A549 (cell line): ENCODE measurements at regions not wholly inside any gene's neighbourhood (a gene's known extent, or its start where the extent isn't known, plus 50 kb on each side); places are given as distances from the start of the nearest gene placed in this dataset.

Experiments
- BHLHE40 ChIP-seq: IDR thresholded peaks from 2 replicates; pipeline ENCODE4 v1.6.1; 2012; ENCODE audit warnings: low read depth, low read length, inconsistent platforms
- CTCF ChIP-seq: fragments of >200 bp; sonication (Bioruptor Twin); formaldehyde crosslinking; IDR thresholded peaks from 3 replicates; pipeline ENCODE4 v1.5.1; 2016
- EP300 ChIP-seq, 2 experiments: fragments of >200 bp; sonication (Bioruptor Twin); formaldehyde crosslinking; IDR thresholded peaks; 2 replicates in 1 of 2; 3 replicates in 1 of 2; pipeline ENCODE4 v1.6.1; 2016 to 2017
- ESRRA ChIP-seq: fragments of 150-350 bp; IDR thresholded peaks from 2 replicates; pipeline ENCODE4 v1.6.1; 2014; ENCODE audit warnings: mild to moderate bottlenecking, low read length, borderline replicate concordance
- HDAC2 ChIP-seq: fragments of 200-600 bp; sonication (generic); IDR thresholded peaks from 2 replicates; pipeline ENCODE4 v1.6.1; 2016
- JUN ChIP-seq, 2 experiments: fragments of >200 bp; sonication (Bioruptor Twin); formaldehyde crosslinking; IDR thresholded peaks; 2 replicates in 1 of 2; 3 replicates in 1 of 2; pipeline ENCODE4 v1.6.1; 2016 to 2017
- KDM1A ChIP-seq: fragments of 200-600 bp; sonication (generic); IDR thresholded peaks from 2 replicates; pipeline ENCODE4 v1.6.1; 2016; ENCODE audit warnings: low read depth, mild to moderate bottlenecking
- MAZ ChIP-seq: fragments of 150-350 bp; IDR thresholded peaks from 2 replicates; pipeline ENCODE4 v1.6.1; 2014; ENCODE audit warnings: antibody characterized with exemption, low read depth, low read length, borderline replicate concordance
- POLR2A ChIP-seq: IDR thresholded peaks from 2 replicates; pipeline ENCODE4 v1.6.1; 2012; ENCODE audit warnings: mild to moderate bottlenecking, low read length
- RAD21 ChIP-seq, 2 experiments: fragments of >200 bp in 1 of 2; sonication (Bioruptor Twin) in 1 of 2; formaldehyde crosslinking in 1 of 2; IDR thresholded peaks in 1 of 2; conservative IDR thresholded peaks in 1 of 2; 2 replicates in 1 of 2; 3 replicates in 1 of 2; pipeline ENCODE4 v1.6.1; 2012 to 2018; ENCODE audit warnings: inconsistent platforms in 1 of 2
- REST ChIP-seq: fragments of 200-600 bp; sonication (generic); IDR thresholded peaks from 2 replicates; pipeline ENCODE4 v1.6.1; 2016; ENCODE audit warnings: antibody characterized with exemption, mild to moderate bottlenecking, moderate library complexity
- ZFP36 ChIP-seq: fragments of 450-650 bp; IDR thresholded peaks from 2 replicates; pipeline ENCODE4 v1.6.1; 2014; ENCODE audit warnings: borderline replicate concordance; ENCODE audit not compliant: partially characterized antibody

GRCh38 chr21:31479714-31480113 is 135.7 kb upstream of the TIAM1 start:
- TF ChIP-seq RAD21 (conservative IDR thresholded peaks at IDR 0.05 in 1 of 2, IDR thresholded peaks at IDR 0.05 in 1 of 2), result no peak
- no peak for TF ChIP-seq CTCF
- TF ChIP-seq POLR2A, result no peak
- TF ChIP-seq BHLHE40, result no peak
- no peak for TF ChIP-seq REST
- TF ChIP-seq HDAC2, result no peak
- TF ChIP-seq MAZ, result no peak
- no peak for TF ChIP-seq JUN (IDR thresholded peaks at IDR 0.05)
- TF ChIP-seq KDM1A, result no peak
- no peak for TF ChIP-seq EP300 (IDR thresholded peaks at IDR 0.05)
- TF ChIP-seq ZFP36, result no peak
- TF ChIP-seq ESRRA, result no peak
